ENCODE measurements at regions not wholly inside any gene's neighbourhood (a gene's known extent, or its start where the extent isn't known, plus 50 kb on each side); places are given as distances from the start of the nearest gene placed in this dataset.
A peak's percentile ranks its signal among the peaks of the same experiment; 100 is the strongest.

GRCh38 chr11:109981031-109981636 is 112.1 kb upstream of the ZC3H12C start:
- no peak for DNase-seq

- DNase-seq: no peak
Observed at GRCh38 chr11:109983358-109983757, 109.8 kb upstream of the ZC3H12C start.

- DNase-seq: no peak
Observed at GRCh38 chr11:109984634-109985289, 108.4 kb upstream of the ZC3H12C start.

GRCh38 chr11:109986488-109986887 is 106.7 kb upstream of the ZC3H12C start:
- DNase-seq: no peak

GRCh38 chr11:109991835-109992234 is 101.4 kb upstream of the ZC3H12C start:
- DNase-seq: no peak

GRCh38 chr11:109993786-109994185 is 99.4 kb upstream of the ZC3H12C start:
- DNase-seq: peak; percentile 80

GRCh38 chr11:109994907-109995306 is 98.3 kb upstream of the ZC3H12C start:
- no peak for DNase-seq

GRCh38 chr11:109996060-109996459 is 97.1 kb upstream of the ZC3H12C start:
- no peak for DNase-seq

- DNase-seq: no peak
Observed at GRCh38 chr11:109998921-109999320, 94.3 kb upstream of the ZC3H12C start.

GRCh38 chr11:110000031-110000502 is 93.1 kb upstream of the ZC3H12C start:
- DNase-seq: peak; percentile 98

GRCh38 chr11:110000850-110001249 is 92.3 kb upstream of the ZC3H12C start:
- peak; percentile 24 for DNase-seq

- DNase-seq: no peak
Observed at GRCh38 chr11:110003426-110003825, 89.8 kb upstream of the ZC3H12C start.

GRCh38 chr11:110011595-110011994 is 81.6 kb upstream of the ZC3H12C start:
- DNase-seq: no peak

- no peak for DNase-seq
Observed at GRCh38 chr11:110015695-110016094, 77.5 kb upstream of the ZC3H12C start.

- no peak for DNase-seq
Observed at GRCh38 chr11:110019675-110020074, 73.5 kb upstream of the ZC3H12C start.

GRCh38 chr11:110022548-110022947 is 70.6 kb upstream of the ZC3H12C start:
- no peak for DNase-seq

GRCh38 chr11:110023711-110024110 is 69.5 kb upstream of the ZC3H12C start:
- no peak for DNase-seq

GRCh38 chr11:110026858-110027626 is 66.2 kb upstream of the ZC3H12C start:
- DNase-seq: no peak

- DNase-seq: no peak
Observed at GRCh38 chr11:110027627-110028371, 65.4 kb upstream of the ZC3H12C start.

- no peak for DNase-seq
Observed at GRCh38 chr11:110028921-110029320, 64.3 kb upstream of the ZC3H12C start.

- no peak for DNase-seq
Observed at GRCh38 chr11:110029714-110030113, 63.5 kb upstream of the ZC3H12C start.

GRCh38 chr11:110031171-110031570 is 62.0 kb upstream of the ZC3H12C start:
- DNase-seq: no peak

- no peak for DNase-seq
Observed at GRCh38 chr11:110032259-110032658, 60.9 kb upstream of the ZC3H12C start.
